ENCODE measurements at regions not wholly inside any gene's neighbourhood (a gene's known extent, or its start where the extent isn't known, plus 50 kb on each side); places are given as distances from the start of the nearest gene placed in this dataset.

- H3K27ac ChIP-seq (ENCODE audit: low read depth in 2 of 2, low read length in 2 of 2): no peak overlapping the region
- H3K27me3 ChIP-seq (ENCODE audit: control insufficient read depth in 2 of 2, insufficient read depth in 2 of 2, low read length in 2 of 2): no peaks in the 10 kb centered on the region
- no peak overlapping the region for H3K9ac ChIP-seq (ENCODE audit: low read depth in 1 of 2, low read length in 2 of 2)
- no peak overlapping the region for H3K4me3 ChIP-seq (ENCODE audit: low read length in 2 of 2)
- H3K9me3 ChIP-seq (ENCODE audit: control insufficient read depth in 2 of 2, low read length in 2 of 2): no peaks in the 10 kb centered on the region
- H3K4me1 ChIP-seq (ENCODE audit: control insufficient read depth in 2 of 2, insufficient read depth in 2 of 2, low read length in 2 of 2): no peaks in the 10 kb centered on the region
- H3K36me3 ChIP-seq (ENCODE audit: control insufficient read depth in 2 of 2, insufficient read depth in 2 of 2, low read length in 2 of 2): no peaks in the 10 kb centered on the region
Observed at GRCh38 chr9:78763424-78763823, 466.5 kb downstream of the PSAT1 start.

DNA sequence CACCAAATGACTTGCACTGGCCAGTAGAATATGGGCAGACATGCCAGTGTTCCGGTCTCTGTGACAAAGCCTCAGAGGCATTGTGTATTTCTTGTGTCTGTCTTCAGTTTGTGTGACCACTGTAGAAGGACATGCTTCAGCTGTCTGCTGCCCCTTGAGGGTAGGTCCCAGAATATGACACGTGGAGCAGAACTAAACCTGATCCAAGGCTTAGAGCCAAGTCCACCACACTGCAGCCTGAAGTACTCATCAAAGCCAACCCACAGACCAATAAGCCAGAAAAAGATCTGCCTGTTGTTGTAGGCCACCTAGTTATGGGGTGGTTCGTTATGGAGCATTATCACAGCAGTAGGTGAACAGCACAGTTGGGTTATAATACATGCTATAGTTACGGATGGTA, 468.9 kb downstream of the PSAT1 start:
- no peak overlapping the region for H3K27ac ChIP-seq (ENCODE audit: low read depth in 2 of 2, low read length in 2 of 2)
- H3K36me3 ChIP-seq (ENCODE audit: control insufficient read depth in 2 of 2, insufficient read depth in 2 of 2, low read length in 2 of 2): no peaks in the 10 kb centered on the region
- H3K9me3 ChIP-seq (ENCODE audit: control insufficient read depth in 2 of 2, low read length in 2 of 2): no peaks in the 10 kb centered on the region
- no peaks in the 10 kb centered on the region for H3K4me1 ChIP-seq (ENCODE audit: control insufficient read depth in 2 of 2, insufficient read depth in 2 of 2, low read length in 2 of 2)
- no peaks in the 10 kb centered on the region for H3K27me3 ChIP-seq (ENCODE audit: control insufficient read depth in 2 of 2, insufficient read depth in 2 of 2, low read length in 2 of 2)
- no peak overlapping the region for H3K9ac ChIP-seq (ENCODE audit: low read depth in 1 of 2, low read length in 2 of 2)
- H3K4me3 ChIP-seq (ENCODE audit: low read length in 2 of 2): no peak overlapping the region

- Histone ChIP-seq H3K36me3 (ENCODE audit: control insufficient read depth in 2 of 2, insufficient read depth in 2 of 2, low read length in 2 of 2) (no peaks in the 10 kb centered on the region), H3K27me3 (ENCODE audit: control insufficient read depth in 2 of 2, insufficient read depth in 2 of 2, low read length in 2 of 2) (no peaks in the 10 kb centered on the region), H3K4me3 (ENCODE audit: low read length in 2 of 2) (no peak overlapping the region), H3K4me1 (ENCODE audit: control insufficient read depth in 2 of 2, insufficient read depth in 2 of 2, low read length in 2 of 2) (no peaks in the 10 kb centered on the region), H3K9me3 (ENCODE audit: control insufficient read depth in 2 of 2, low read length in 2 of 2) (no peaks in the 10 kb centered on the region), H3K9ac (ENCODE audit: low read depth in 1 of 2, low read length in 2 of 2) (no peak overlapping the region), H3K27ac (ENCODE audit: low read depth in 2 of 2, low read length in 2 of 2) (no peak overlapping the region)
Observed at GRCh38 chr9:78767490-78767889, 470.6 kb downstream of the PSAT1 start.

DNA sequence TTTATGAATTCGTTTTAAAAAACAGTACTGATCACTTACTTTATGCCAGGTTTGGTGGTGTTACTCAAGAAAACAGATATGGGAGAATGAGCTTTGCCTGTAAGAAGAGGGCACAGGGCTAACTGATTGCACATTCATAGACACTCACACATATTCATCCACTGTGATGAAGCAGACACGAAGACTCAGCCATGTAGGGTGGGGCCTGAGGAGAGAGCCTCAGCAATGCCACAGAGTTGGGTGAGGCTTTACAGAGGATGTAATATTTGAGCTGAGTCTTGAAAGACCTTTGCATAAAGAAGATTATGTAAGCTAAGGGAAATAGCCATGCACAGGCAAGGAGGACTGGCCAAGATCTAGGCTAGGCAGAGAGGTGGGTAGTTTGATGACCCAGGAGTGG, 472.8 kb downstream of the PSAT1 start:
- Histone ChIP-seq H3K27me3 (ENCODE audit: control insufficient read depth in 2 of 2, insufficient read depth in 2 of 2, low read length in 2 of 2) (no peaks in the 10 kb centered on the region), H3K9ac (ENCODE audit: low read depth in 1 of 2, low read length in 2 of 2) (no peak overlapping the region), H3K9me3 (ENCODE audit: control insufficient read depth in 2 of 2, low read length in 2 of 2) (no peaks in the 10 kb centered on the region), H3K27ac (ENCODE audit: low read depth in 2 of 2, low read length in 2 of 2) (no peak overlapping the region), H3K36me3 (ENCODE audit: control insufficient read depth in 2 of 2, insufficient read depth in 2 of 2, low read length in 2 of 2) (no peaks in the 10 kb centered on the region), H3K4me3 (ENCODE audit: low read length in 2 of 2) (no peak overlapping the region), H3K4me1 (ENCODE audit: control insufficient read depth in 2 of 2, insufficient read depth in 2 of 2, low read length in 2 of 2) (no peaks in the 10 kb centered on the region)

DNA sequence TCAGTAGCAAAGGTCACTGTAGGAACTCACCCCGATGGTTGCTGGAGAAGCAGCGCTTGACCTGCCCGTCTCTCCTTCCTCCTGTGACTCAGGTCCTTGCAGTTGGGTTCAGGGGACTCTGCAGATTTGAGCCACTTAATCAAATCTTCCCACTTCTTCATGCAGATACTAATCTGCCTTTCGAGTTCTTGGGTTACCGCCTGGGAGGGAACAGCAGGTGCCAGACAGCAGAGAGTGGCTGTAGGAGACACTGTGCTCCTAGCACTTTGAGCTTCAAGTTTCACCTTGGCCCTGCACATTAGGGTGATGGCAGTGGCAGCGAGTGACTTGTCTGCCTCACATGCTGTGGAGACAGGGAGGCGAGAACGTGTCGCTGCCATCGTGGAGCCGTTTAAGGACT, 478.3 kb downstream of the PSAT1 start:
- no peaks in the 10 kb centered on the region for H3K36me3 ChIP-seq (ENCODE audit: control insufficient read depth in 2 of 2, insufficient read depth in 2 of 2, low read length in 2 of 2)
- no peak overlapping the region for H3K9ac ChIP-seq (ENCODE audit: low read depth in 1 of 2, low read length in 2 of 2)
- H3K4me3 ChIP-seq (ENCODE audit: low read length in 2 of 2): no peak overlapping the region
- H3K4me1 ChIP-seq (ENCODE audit: control insufficient read depth in 2 of 2, insufficient read depth in 2 of 2, low read length in 2 of 2): no peaks in the 10 kb centered on the region
- no peak overlapping the region for H3K27ac ChIP-seq (ENCODE audit: low read depth in 2 of 2, low read length in 2 of 2)
- peaks cover 0 to 2% of the 10 kb centered on the region in 2 donors for H3K9me3 ChIP-seq (ENCODE audit: control insufficient read depth in 2 of 2, low read length in 2 of 2)
- H3K27me3 ChIP-seq (ENCODE audit: control insufficient read depth in 2 of 2, insufficient read depth in 2 of 2, low read length in 2 of 2): no peaks in the 10 kb centered on the region

- H3K36me3 ChIP-seq (ENCODE audit: control insufficient read depth in 2 of 2, insufficient read depth in 2 of 2, low read length in 2 of 2): no peaks in the 10 kb centered on the region
- H3K27me3 ChIP-seq (ENCODE audit: control insufficient read depth in 2 of 2, insufficient read depth in 2 of 2, low read length in 2 of 2): no peaks in the 10 kb centered on the region
- no peaks in the 10 kb centered on the region for H3K4me1 ChIP-seq (ENCODE audit: control insufficient read depth in 2 of 2, insufficient read depth in 2 of 2, low read length in 2 of 2)
- no peak overlapping the region for H3K9ac ChIP-seq (ENCODE audit: low read depth in 1 of 2, low read length in 2 of 2)
- H3K27ac ChIP-seq (ENCODE audit: low read depth in 2 of 2, low read length in 2 of 2): no peak overlapping the region
- peaks cover 0 to 2% of the 10 kb centered on the region in 2 donors for H3K9me3 ChIP-seq (ENCODE audit: control insufficient read depth in 2 of 2, low read length in 2 of 2)
- H3K4me3 ChIP-seq (ENCODE audit: low read length in 2 of 2): no peak overlapping the region
Observed at GRCh38 chr9:78775696-78776295, 478.9 kb downstream of the PSAT1 start.

DNA sequence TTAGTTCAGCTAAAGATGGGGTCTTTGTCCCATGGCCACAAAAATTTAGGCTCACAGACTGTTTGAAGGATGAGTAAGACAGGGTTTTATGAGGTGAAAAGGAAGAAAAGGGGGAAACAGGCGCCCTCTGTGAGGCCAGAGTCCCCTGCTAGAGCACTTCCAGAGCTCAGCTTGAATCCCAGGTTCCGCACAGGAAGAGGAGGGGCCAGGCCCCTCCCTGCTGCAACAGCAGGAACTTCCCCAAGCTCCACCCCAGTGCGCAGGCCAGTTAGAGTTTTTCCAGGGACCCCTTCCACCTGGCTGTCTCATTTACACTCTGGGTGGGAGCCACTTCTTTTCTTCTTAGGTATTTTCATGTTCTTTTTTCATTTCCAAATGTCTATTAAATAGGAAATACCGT, 480.8 kb downstream of the PSAT1 start:
- Histone ChIP-seq H3K27ac (ENCODE audit: low read depth in 2 of 2, low read length in 2 of 2) (no peak overlapping the region), H3K36me3 (ENCODE audit: control insufficient read depth in 2 of 2, insufficient read depth in 2 of 2, low read length in 2 of 2) (no peaks in the 10 kb centered on the region), H3K27me3 (ENCODE audit: control insufficient read depth in 2 of 2, insufficient read depth in 2 of 2, low read length in 2 of 2) (no peaks in the 10 kb centered on the region), H3K4me1 (ENCODE audit: control insufficient read depth in 2 of 2, insufficient read depth in 2 of 2, low read length in 2 of 2) (no peaks in the 10 kb centered on the region), H3K9ac (ENCODE audit: low read depth in 1 of 2, low read length in 2 of 2) (no peak overlapping the region), H3K9me3 (ENCODE audit: control insufficient read depth in 2 of 2, low read length in 2 of 2) (peaks cover 0 to 2% of the 10 kb centered on the region in 2 donors), H3K4me3 (ENCODE audit: low read length in 2 of 2) (no peak overlapping the region)

DNA sequence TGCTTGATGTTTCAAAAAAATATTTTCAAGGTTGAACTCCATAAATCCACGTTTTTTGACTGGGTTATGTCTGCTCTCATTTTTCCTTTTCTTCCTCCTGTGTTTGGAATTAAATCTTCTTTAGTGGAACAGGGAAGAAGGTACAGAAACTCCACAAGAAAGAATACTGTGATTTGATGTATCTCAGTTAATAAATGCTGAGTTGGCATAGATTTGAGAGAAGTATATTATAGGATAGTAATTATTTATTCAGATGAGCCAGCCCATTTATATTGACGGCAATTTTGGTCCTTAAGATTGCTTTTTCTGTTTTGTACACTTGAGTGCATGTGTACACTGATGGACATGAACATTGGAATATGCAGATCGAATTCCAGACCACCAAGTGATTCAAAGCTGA, 481.4 kb downstream of the PSAT1 start:
- Histone ChIP-seq H3K4me1 (ENCODE audit: control insufficient read depth in 2 of 2, insufficient read depth in 2 of 2, low read length in 2 of 2) (no peaks in the 10 kb centered on the region), H3K27me3 (ENCODE audit: control insufficient read depth in 2 of 2, insufficient read depth in 2 of 2, low read length in 2 of 2) (no peaks in the 10 kb centered on the region), H3K27ac (ENCODE audit: low read depth in 2 of 2, low read length in 2 of 2) (no peak overlapping the region), H3K9ac (ENCODE audit: low read depth in 1 of 2, low read length in 2 of 2) (no peak overlapping the region), H3K9me3 (ENCODE audit: control insufficient read depth in 2 of 2, low read length in 2 of 2) (peaks cover 0 to 2% of the 10 kb centered on the region in 2 donors), H3K36me3 (ENCODE audit: control insufficient read depth in 2 of 2, insufficient read depth in 2 of 2, low read length in 2 of 2) (no peaks in the 10 kb centered on the region), H3K4me3 (ENCODE audit: low read length in 2 of 2) (no peak overlapping the region)

GRCh38 chr9:78778861-78779374, 482.0 kb downstream of the PSAT1 start:
- Histone ChIP-seq H3K4me3 (ENCODE audit: low read length in 2 of 2) (no peak overlapping the region), H3K9ac (ENCODE audit: low read depth in 1 of 2, low read length in 2 of 2) (no peak overlapping the region), H3K27ac (ENCODE audit: low read depth in 2 of 2, low read length in 2 of 2) (no peak overlapping the region)

GRCh38 chr9:78781681-78782080, 484.8 kb downstream of the PSAT1 start:
- no peak overlapping the region for H3K27ac ChIP-seq (ENCODE audit: low read depth in 2 of 2, low read length in 2 of 2)

More at GRCh38 chr9:78778861-78779374, 482.0 kb downstream of the PSAT1 start:
- no peaks in the 10 kb centered on the region for H3K36me3 ChIP-seq (ENCODE audit: control insufficient read depth in 2 of 2, insufficient read depth in 2 of 2, low read length in 2 of 2)
- H3K4me1 ChIP-seq (ENCODE audit: control insufficient read depth in 2 of 2, insufficient read depth in 2 of 2, low read length in 2 of 2): no peaks in the 10 kb centered on the region
- no peaks in the 10 kb centered on the region for H3K27me3 ChIP-seq (ENCODE audit: control insufficient read depth in 2 of 2, insufficient read depth in 2 of 2, low read length in 2 of 2)
- peaks cover 0 to 2% of the 10 kb centered on the region in 2 donors for H3K9me3 ChIP-seq (ENCODE audit: control insufficient read depth in 2 of 2, low read length in 2 of 2)

More at GRCh38 chr9:78781681-78782080, 484.8 kb downstream of the PSAT1 start:
- Histone ChIP-seq H3K27me3 (ENCODE audit: control insufficient read depth in 2 of 2, insufficient read depth in 2 of 2, low read length in 2 of 2) (no peaks in the 10 kb centered on the region), H3K4me3 (ENCODE audit: low read length in 2 of 2) (no peak overlapping the region), H3K9me3 (ENCODE audit: control insufficient read depth in 2 of 2, low read length in 2 of 2) (peaks cover 0 to 1% of the 10 kb centered on the region in 2 donors), H3K4me1 (ENCODE audit: control insufficient read depth in 2 of 2, insufficient read depth in 2 of 2, low read length in 2 of 2) (no peaks in the 10 kb centered on the region), H3K9ac (ENCODE audit: low read depth in 1 of 2, low read length in 2 of 2) (no peak overlapping the region), H3K36me3 (ENCODE audit: control insufficient read depth in 2 of 2, insufficient read depth in 2 of 2, low read length in 2 of 2) (no peaks in the 10 kb centered on the region)

Measured in mucosa of rectum (tissue), 2 donors.